ENCODE measurements at regions not wholly inside any gene's neighbourhood (a gene's known extent, or its start where the extent isn't known, plus 50 kb on each side); places are given as distances from the start of the nearest gene placed in this dataset.

- Histone ChIP-seq H3K79me2 (ENCODE audit: control insufficient read depth, low read length) (no peaks in the 10 kb centered on the region), H3K27me3 (ENCODE audit: control insufficient read depth, low read length) (no peaks in the 10 kb centered on the region; the same call in 1 of the 2 replicates)
Measured at GRCh38 chr6:14606353-14606752, 488.8 kb downstream of the CD83 start.

GRCh38 chr6:14610141-14610540, 492.6 kb downstream of the CD83 start:
- Histone ChIP-seq H3K27me3 (ENCODE audit: control insufficient read depth, low read length) (no peaks in the 10 kb centered on the region; the same call in 1 of the 2 replicates), H3K4me3 (ENCODE audit: low read length) (no peak overlapping the region), H3K79me2 (ENCODE audit: control insufficient read depth, low read length) (no peaks in the 10 kb centered on the region), H3K9me3 (ENCODE audit: control insufficient read depth, insufficient read depth, low read length) (no peaks in the 10 kb centered on the region), H3K9me2 (replicated peaks; ENCODE audit: control insufficient read depth, low read length) (no peaks in the 10 kb centered on the region), H3K36me3 (ENCODE audit: control insufficient read depth, low read length) (no peaks in the 10 kb centered on the region), H4K20me1 (ENCODE audit: control insufficient read depth, insufficient read depth, low read depth, low read length) (no peaks in the 10 kb centered on the region), H3K4me1 (ENCODE audit: control insufficient read depth, low read length) (no peaks in the 10 kb centered on the region), H3K27ac (ENCODE audit: low read depth, low read length) (no peak overlapping the region), H3F3A (ENCODE audit: control insufficient read depth, insufficient read depth) (no peaks in the 10 kb centered on the region), H3K4me2 (ENCODE audit: low read length) (no peak overlapping the region)
- TF ChIP-seq CTCF (IDR thresholded peaks at IDR 0.05; ENCODE audit: low read depth, low read length, poor library complexity, severe bottlenecking) (no peak), EZH2phosphoT487 (IDR thresholded peaks at IDR 0.05; ENCODE audit: borderline replicate concordance, low read length) (no peak)

More at GRCh38 chr6:14606353-14606752, 488.8 kb downstream of the CD83 start:
- H3F3A ChIP-seq (ENCODE audit: control insufficient read depth, insufficient read depth), result no peaks in the 10 kb centered on the region
- TF ChIP-seq CTCF (IDR thresholded peaks at IDR 0.05; ENCODE audit: low read depth, low read length, poor library complexity, severe bottlenecking), result no peak
- no peak for TF ChIP-seq EZH2phosphoT487 (IDR thresholded peaks at IDR 0.05; ENCODE audit: borderline replicate concordance, low read length)
- H3K4me3 ChIP-seq (ENCODE audit: low read length), result no peak overlapping the region
- H3K9me3 ChIP-seq (ENCODE audit: control insufficient read depth, insufficient read depth, low read length), result no peaks in the 10 kb centered on the region
- H3K4me2 ChIP-seq (ENCODE audit: low read length), result no peak overlapping the region
- H3K36me3 ChIP-seq (ENCODE audit: control insufficient read depth, low read length), result no peaks in the 10 kb centered on the region
- H3K4me1 ChIP-seq (ENCODE audit: control insufficient read depth, low read length), result no peaks in the 10 kb centered on the region
- H4K20me1 ChIP-seq (ENCODE audit: control insufficient read depth, insufficient read depth, low read depth, low read length), result no peaks in the 10 kb centered on the region
- H3K27ac ChIP-seq (ENCODE audit: low read depth, low read length), result no peak overlapping the region
- H3K9me2 ChIP-seq (replicated peaks; ENCODE audit: control insufficient read depth, low read length), result no peaks in the 10 kb centered on the region

- H3K9me3 ChIP-seq (ENCODE audit: control insufficient read depth, insufficient read depth, low read length), result no peaks in the 10 kb centered on the region
- no peaks in the 10 kb centered on the region for H3K9me2 ChIP-seq (replicated peaks; ENCODE audit: control insufficient read depth, low read length)
- no peaks in the 10 kb centered on the region; the same call in 1 of the 2 replicates for H3K27me3 ChIP-seq (ENCODE audit: control insufficient read depth, low read length)
- H3K4me2 ChIP-seq (ENCODE audit: low read length), result no peak overlapping the region
- no peaks in the 10 kb centered on the region for H3K4me1 ChIP-seq (ENCODE audit: control insufficient read depth, low read length)
- no peak overlapping the region for H3K4me3 ChIP-seq (ENCODE audit: low read length)
- no peaks in the 10 kb centered on the region for H3K79me2 ChIP-seq (ENCODE audit: control insufficient read depth, low read length)
- TF ChIP-seq EZH2phosphoT487 (IDR thresholded peaks at IDR 0.05; ENCODE audit: borderline replicate concordance, low read length) (no peak), CTCF (IDR thresholded peaks at IDR 0.05; ENCODE audit: low read depth, low read length, poor library complexity, severe bottlenecking) (no peak)
- H3K27ac ChIP-seq (ENCODE audit: low read depth, low read length), result no peak overlapping the region
- no peaks in the 10 kb centered on the region for H3F3A ChIP-seq (ENCODE audit: control insufficient read depth, insufficient read depth)
- no peaks in the 10 kb centered on the region for H4K20me1 ChIP-seq (ENCODE audit: control insufficient read depth, insufficient read depth, low read depth, low read length)
- no peaks in the 10 kb centered on the region for H3K36me3 ChIP-seq (ENCODE audit: control insufficient read depth, low read length)
Measured at GRCh38 chr6:14612016-14612980, 494.7 kb downstream of the CD83 start.
